H1 (cell line): ENCODE measurements at regions not wholly inside any gene's neighbourhood (a gene's known extent, or its start where the extent isn't known, plus 50 kb on each side); places are given as distances from the start of the nearest gene placed in this dataset.

ENCODE experiments used
- CTCF ChIA-PET: fragments of 300-600 bp; sonication (Branson Sonifier 250); formaldehyde crosslinking; loops from one replicate; lab custom pipeline; 2021; ENCODE audit not compliant: partially characterized antibody; lab: Charles Lee
- POLR2A ChIA-PET: fragments of 300-600 bp; sonication (Branson Sonifier 250); formaldehyde crosslinking; loops from one replicate; lab custom pipeline; 2021; ENCODE audit warnings: inconsistent platforms; ENCODE audit not compliant: partially characterized antibody; lab: Charles Lee
- DNase-seq, 2 experiments: peaks; one replicate each; pipeline versions ENCODE4 v3.0.0 to v3.0.0-alpha.2; 2010 to 2022; ENCODE audit warnings: low spot score in 2 of 2, low read depth in 1 of 2, mixed read lengths in 1 of 2
- FAIRE-seq: peaks from 2 replicates; lab custom pipeline; 2011; peaks lifted over from hg19 to GRCh38; lab: Jason Lieb, UNC
- H2AFZ ChIP-seq: 2 replicates; pipeline ENCODE4 v1.8.1; 2012; ENCODE audit warnings: low read length, inconsistent platforms
- H2AK5ac ChIP-seq: 2 replicates; pipeline ENCODE4 v1.6.1; 2013; ENCODE audit warnings: low read depth, low read length
- H2BK120ac ChIP-seq: replicated peaks from 2 replicates; pipeline ENCODE3; 2013; ENCODE audit warnings: low read depth, low read length, inconsistent platforms
- H2BK12ac ChIP-seq: 2 replicates; pipeline ENCODE4 v1.6.1; 2013; ENCODE audit warnings: low read depth, low read length
- H2BK15ac ChIP-seq: 2 replicates; pipeline ENCODE4 v1.6.1; 2013; ENCODE audit warnings: low read length
- H2BK20ac ChIP-seq: 2 replicates; pipeline ENCODE4 v1.6.1; 2013; ENCODE audit warnings: low read length
- H2BK5ac ChIP-seq: 2 replicates; pipeline ENCODE4 v1.6.1; 2013; ENCODE audit warnings: low read depth, low read length
- H3K14ac ChIP-seq: 2 replicates; pipeline ENCODE4 v1.6.1; 2013; ENCODE audit warnings: inconsistent platforms; ENCODE audit not compliant: insufficient read length
- H3K18ac ChIP-seq: 2 replicates; pipeline ENCODE4 v1.6.1; 2013; ENCODE audit warnings: low read length; ENCODE audit errors: extremely low read depth
- H3K23ac ChIP-seq: 2 replicates; pipeline ENCODE4 v1.6.1; 2013; ENCODE audit warnings: inconsistent platforms; ENCODE audit not compliant: insufficient read length
- H3K23me2 ChIP-seq: 2 replicates; pipeline ENCODE4 v1.6.1; 2013; ENCODE audit warnings: low read depth, low read length
- H3K27ac ChIP-seq: 2 replicates; pipeline ENCODE4 v1.6.1; 2011; ENCODE audit warnings: low read depth, low read length, inconsistent platforms
- H3K27me3 ChIP-seq, 4 experiments: replicated peaks in 1 of 4; 1 replicate in 1 of 4; 2 replicates in 3 of 4; pipeline versions ENCODE4 v1.6.1 to v1.8.1; 2011 to 2013; ENCODE audit warnings: low read length in 3 of 4, mild to moderate bottlenecking in 3 of 4, inconsistent platforms in 2 of 4, mixed read lengths in 2 of 4, moderate library complexity in 1 of 4; ENCODE audit not compliant: control insufficient read depth in 3 of 4, insufficient read depth in 3 of 4; ENCODE audit errors: extremely low read depth in 1 of 4
- H3K36me3 ChIP-seq, 4 experiments: 2 replicates each; pipeline versions ENCODE4 v1.6.1 to v1.8.1; 2011 to 2013; ENCODE audit warnings: mild to moderate bottlenecking in 4 of 4, low read length in 3 of 4, moderate library complexity in 2 of 4, control low read depth in 1 of 4, inconsistent platforms in 1 of 4; ENCODE audit not compliant: insufficient read depth in 4 of 4, control insufficient read depth in 2 of 4
- H3K4ac ChIP-seq: replicated peaks from 2 replicates; pipeline ENCODE3; 2013; ENCODE audit warnings: low read length, low read depth, mixed read lengths, inconsistent platforms; ENCODE audit not compliant: insufficient read length
- H3K4me1 ChIP-seq, 4 experiments: replicated peaks in 1 of 4; 1 replicate in 1 of 4; 2 replicates in 3 of 4; pipeline versions ENCODE4 v1.6.1 to v1.8.1; 2011 to 2013; ENCODE audit warnings: low read length in 3 of 4, inconsistent platforms in 2 of 4, mixed read lengths in 1 of 4; ENCODE audit not compliant: insufficient read depth in 4 of 4, control insufficient read depth in 3 of 4
- H3K4me2 ChIP-seq, 2 experiments: 2 replicates each; pipeline versions ENCODE4 v1.6.1 to v1.8.1; 2011 to 2013; ENCODE audit warnings: low read depth in 2 of 2, low read length in 2 of 2, control low read depth in 1 of 2, inconsistent platforms in 1 of 2, mild to moderate bottlenecking in 1 of 2; ENCODE audit not compliant: insufficient read depth in 1 of 2
- H3K4me3 ChIP-seq, 4 experiments: fragments of 200-600, 300-600 bp in 1 of 4; sonication (generic), shearing (Covaris generic), sonication (Bioruptor Twin) in 1 of 4; 2 replicates each; pipeline versions ENCODE4 v1.5.1 to v1.8.1; 2011 to 2016; ENCODE audit warnings: low read length in 4 of 4, low read depth in 3 of 4, control low read depth in 2 of 4, inconsistent platforms in 2 of 4, mild to moderate bottlenecking in 2 of 4, mixed read lengths in 1 of 4, moderate library complexity in 1 of 4; ENCODE audit not compliant: insufficient read depth in 2 of 4; ENCODE audit errors: extremely low read depth in 1 of 4
- H3K56ac ChIP-seq: replicated peaks from 2 replicates; pipeline ENCODE3; 2013; ENCODE audit warnings: low read depth, mild to moderate bottlenecking, mixed read lengths, low read length, inconsistent platforms; ENCODE audit not compliant: insufficient read length
- H3K79me1 ChIP-seq: 2 replicates; pipeline ENCODE4 v1.6.1; 2013; ENCODE audit warnings: low read depth, low read length, control low read depth
- H3K79me2 ChIP-seq, 2 experiments: 2 replicates each; pipeline versions ENCODE4 v1.6.1 to v1.8.1; 2012 to 2013; ENCODE audit warnings: low read length in 2 of 2, mild to moderate bottlenecking in 2 of 2, inconsistent platforms in 1 of 2; ENCODE audit not compliant: insufficient read depth in 2 of 2, control insufficient read depth in 1 of 2
- H3K9ac ChIP-seq, 4 experiments: replicated peaks in 1 of 4; 1 replicate in 1 of 4; 2 replicates in 3 of 4; pipeline versions ENCODE4 v1.6.1 to v1.8.1; 2011 to 2013; ENCODE audit warnings: low read depth in 3 of 4, low read length in 3 of 4, control low read depth in 2 of 4, mild to moderate bottlenecking in 2 of 4, moderate library complexity in 2 of 4, inconsistent platforms in 1 of 4; ENCODE audit errors: extremely low read depth in 1 of 4
- H3K9me3 ChIP-seq, 2 experiments: 2 replicates each; pipeline versions ENCODE4 v1.6.1 to v1.8.1; 2012 to 2013; ENCODE audit warnings: mild to moderate bottlenecking in 2 of 2, moderate library complexity in 2 of 2, control low read depth in 1 of 2, inconsistent platforms in 1 of 2, low read depth in 1 of 2, low read length in 1 of 2, mixed read lengths in 1 of 2; ENCODE audit not compliant: insufficient read depth in 2 of 2
- H4K20me1 ChIP-seq, 2 experiments: replicated peaks in 1 of 2; 2 replicates each; pipeline versions ENCODE3 to v1.8.1; 2011 to 2013; ENCODE audit warnings: inconsistent platforms in 2 of 2, low read length in 2 of 2, mild to moderate bottlenecking in 1 of 2; ENCODE audit not compliant: insufficient read depth in 2 of 2, control insufficient read depth in 1 of 2
- H4K5ac ChIP-seq: 2 replicates; pipeline ENCODE4 v1.6.1; 2013; ENCODE audit warnings: low read length, low read depth, mixed read lengths, inconsistent platforms; ENCODE audit not compliant: insufficient read length
- H4K8ac ChIP-seq: 2 replicates; pipeline ENCODE4 v1.8.0; 2013; ENCODE audit warnings: mild to moderate bottlenecking, moderate library complexity, low read length, inconsistent platforms; ENCODE audit not compliant: insufficient read depth; ENCODE audit errors: extremely low read depth
- H4K91ac ChIP-seq: replicated peaks from 2 replicates; pipeline ENCODE3; 2013; ENCODE audit warnings: low read length, mixed read lengths, inconsistent platforms; ENCODE audit not compliant: insufficient read length
- BCL11A ChIP-seq, 2 experiments: IDR thresholded peaks; one replicate each; pipeline ENCODE4 v1.6.1; 2011; ENCODE audit warnings: low read depth in 2 of 2, low read length in 2 of 2, mild to moderate bottlenecking in 2 of 2
- CBX5 ChIP-seq: fragments of 300-800, 300-1000 bp; sonication (generic); IDR thresholded peaks from 2 replicates; pipeline ENCODE4 v1.7.1; 2016; ENCODE audit warnings: antibody characterized with exemption, low read length, low read depth
- CEBPB ChIP-seq: IDR thresholded peaks from 2 replicates; pipeline ENCODE4 v1.6.1; 2012; ENCODE audit warnings: low read depth, low read length
- CREB1 ChIP-seq: IDR thresholded peaks from 2 replicates; pipeline ENCODE4 v1.6.1; 2012; ENCODE audit warnings: inconsistent platforms
- FOSL1 ChIP-seq: IDR thresholded peaks from 2 replicates; pipeline ENCODE4 v1.6.1; 2011; ENCODE audit warnings: mild to moderate bottlenecking, low read depth, low read length, moderate library complexity; ENCODE audit not compliant: insufficient read depth
- JUN ChIP-seq: IDR thresholded peaks from 2 replicates; pipeline ENCODE4 v1.6.1; 2011; ENCODE audit warnings: low read depth, mild to moderate bottlenecking, improper control_type of control experiment, low read length
- KDM5A ChIP-seq: fragments of 200-600 bp; IDR thresholded peaks from 2 replicates; pipeline ENCODE4 v1.7.1; 2012; ENCODE audit warnings: mild to moderate bottlenecking, low read length, inconsistent platforms, mixed read lengths
- POLR2AphosphoS5 ChIP-seq: IDR thresholded peaks from 2 replicates; pipeline ENCODE4 v1.6.1; 2011; ENCODE audit warnings: low read depth, low read length
- RNF2 ChIP-seq: fragments of 200-900, 300-1000 bp; sonication (generic); IDR thresholded peaks from 2 replicates; pipeline ENCODE4 v1.7.1; 2016; ENCODE audit warnings: borderline replicate concordance, low read depth, mild to moderate bottlenecking, antibody characterized with exemption, low read length; ENCODE audit not compliant: poor library complexity, severe bottlenecking; ENCODE audit errors: missing control alignments
- RXRA ChIP-seq: IDR thresholded peaks from 2 replicates; pipeline ENCODE4 v1.6.1; 2011; ENCODE audit warnings: low read depth, mild to moderate bottlenecking, low read length, moderate library complexity; ENCODE audit not compliant: insufficient read depth
- SIRT6 ChIP-seq: IDR thresholded peaks from one replicate; pipeline ENCODE4 v1.7.1; 2012; ENCODE audit warnings: low read length, inconsistent platforms
- TAF1 ChIP-seq: IDR thresholded peaks from 2 replicates; pipeline ENCODE4 v1.6.1; 2011; ENCODE audit warnings: mild to moderate bottlenecking, low read depth, low read length
- TAF7 ChIP-seq: optimal IDR thresholded peaks from 2 replicates; pipeline ENCODE3; 2011; ENCODE audit warnings: low read depth, mild to moderate bottlenecking, inconsistent platforms, low read length, moderate library complexity, borderline replicate concordance
- TCF12 ChIP-seq: IDR thresholded peaks from 2 replicates; pipeline ENCODE4 v1.6.1; 2011; ENCODE audit warnings: low read depth, mild to moderate bottlenecking, low read length
- WGBS, 2 experiments: shearing (Covaris generic) in 1 of 2; methylation state at CpG; one replicate each; pipeline versions ENCODE4 v1.1.6 to v1.1.7; 2013 to 2015; ENCODE audit warnings: low lambda C conversion rate in 2 of 2, mixed read lengths in 2 of 2, inconsistent platforms in 1 of 2, low coverage in 1 of 2, missing lambda C conversion rate in 1 of 2; ENCODE audit not compliant: insufficient replicate concordance in 2 of 2, insufficient coverage in 1 of 2, insufficient read length in 1 of 2; ENCODE audit errors: extremely low coverage in 1 of 2, missing lambda C conversion rate in 1 of 2; 5-methylcytosine and 5-hydroxymethylcytosine counted together

DNA sequence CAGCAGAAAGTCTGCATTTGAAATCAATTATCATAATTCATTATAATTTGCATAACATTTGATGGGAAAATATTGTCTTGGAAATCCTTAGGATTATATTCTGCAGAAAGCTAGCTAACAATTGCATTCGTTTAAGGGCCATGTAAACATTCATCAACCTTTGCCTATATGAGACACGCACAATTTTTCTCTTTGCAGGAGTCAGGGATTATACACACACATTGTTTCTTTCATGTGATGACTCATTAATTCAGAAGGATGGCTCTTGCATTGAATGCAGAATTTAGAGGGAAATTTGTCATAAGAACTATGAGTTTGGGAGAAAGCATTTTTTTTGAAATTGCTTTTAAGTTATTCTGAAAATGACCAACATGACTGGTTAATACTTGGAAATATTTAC lies 844.7 kb downstream of the DIPK2A start:
- TF ChIP-seq TCF12 (no peak), KDM5A (no peak), SIRT6 (no peak), RNF2 (no peak), POLR2AphosphoS5 (no peak), BCL11A (IDR thresholded peaks at IDR 0.05; ENCODE audit: low read depth in 2 of 2, low read length in 2 of 2) (no peak), CEBPB (no peak), FOSL1 (no peak), JUN (no peak), TAF1 (no peak), TAF7 (no peak), CBX5 (no peak), CREB1 (no peak), RXRA (no peak)
- Histone ChIP-seq H3K14ac (no peak overlapping the region), H3K4ac (no peak overlapping the region), H2BK20ac (no peak overlapping the region), H3K27ac (no peak overlapping the region), H2BK12ac (no peak overlapping the region), H3K23me2 (no peaks in the 10 kb centered on the region), H3K23ac (no peak overlapping the region), H3K4me2 (no peak overlapping the region), H4K8ac (no peak overlapping the region), H3K79me1 (no peaks in the 10 kb centered on the region), H3K27me3 (peaks cover 0 to 1% (median 0%) of the 10 kb centered on the region in 4 experiments; a peak in 1 of 7 replicates), H3K9me3 (no peaks in the 10 kb centered on the region; a peak in 1 of 4 replicates), H4K20me1 (no peaks in the 10 kb centered on the region), H2BK120ac (no peak overlapping the region), H2BK15ac (no peak overlapping the region), H3K79me2 (no peaks in the 10 kb centered on the region), H3K56ac (no peak overlapping the region), H3K4me3 (no peak overlapping the region), H3K9ac (no peak overlapping the region), H4K5ac (no peak overlapping the region), H4K91ac (no peak overlapping the region), H2AFZ (no peak overlapping the region), H3K18ac (no peak overlapping the region), H3K36me3 (no peaks in the 10 kb centered on the region), H2BK5ac (no peak overlapping the region), H2AK5ac (no peak overlapping the region), H3K4me1 (peaks cover 0 to 3% (median 0%) of the 10 kb centered on the region in 4 experiments; a peak in 1 of 7 replicates)
- FAIRE-seq (no peak), DNase-seq (no peak)
- CTCF ChIA-PET, result interaction anchor here (0.7 to 0.9 kb wide), 2 partner anchors 9 to 51 kb away, joined by 3 read pairs; no protein-coding TSS in a partner anchor
- 88% methylated on average over 2 of the region's 2 CpGs; no CpG with 5 or more reads in 1 of the 2 experiments for whole genome bisulfite sequencing, 2 experiments
- POLR2A ChIA-PET, result no interaction called here
